H9 (cell line): ENCODE measurements at regions not wholly inside any gene's neighbourhood (a gene's known extent, or its start where the extent isn't known, plus 50 kb on each side); places are given as distances from the start of the nearest gene placed in this dataset.

ENCODE experiments used
- DNase-seq: peaks from one replicate; pipeline ENCODE4 v3.0.0-alpha.2; 2017
- H2AFZ ChIP-seq: one replicate; pipeline ENCODE4 v1.6.1; 2013; ENCODE audit warnings: mild to moderate bottlenecking, low read length, control low read depth, moderate library complexity
- H2AK5ac ChIP-seq: 2 replicates; pipeline ENCODE4 v1.6.1; 2013; ENCODE audit warnings: low read length, control low read depth, mixed read lengths; ENCODE audit not compliant: insufficient read length
- H2BK120ac ChIP-seq: one replicate; pipeline ENCODE4 v1.6.1; 2013; ENCODE audit warnings: low read depth, mild to moderate bottlenecking, low read length, control low read depth, inconsistent platforms; ENCODE audit not compliant: poor library complexity, severe bottlenecking
- H2BK12ac ChIP-seq: 2 replicates; pipeline ENCODE4 v1.6.1; 2013; ENCODE audit warnings: low read length, control low read depth, mixed read lengths, low read depth; ENCODE audit not compliant: insufficient read length
- H2BK15ac ChIP-seq: 2 replicates; pipeline ENCODE4 v1.6.1; 2013; ENCODE audit warnings: low read depth, low read length, control low read depth
- H2BK20ac ChIP-seq: one replicate; pipeline ENCODE4 v1.6.1; 2013; ENCODE audit warnings: low read depth, mild to moderate bottlenecking, low read length, control low read depth, inconsistent platforms; ENCODE audit not compliant: poor library complexity, severe bottlenecking
- H2BK5ac ChIP-seq: 2 replicates; pipeline ENCODE4 v1.6.1; 2013; ENCODE audit warnings: low read length, control low read depth, mixed read lengths; ENCODE audit not compliant: insufficient read length
- H3K14ac ChIP-seq: 2 replicates; pipeline ENCODE4 v1.6.1; 2013; ENCODE audit warnings: low read length, control low read depth; ENCODE audit not compliant: insufficient read depth
- H3K18ac ChIP-seq: 2 replicates; pipeline ENCODE4 v1.6.1; 2013; ENCODE audit warnings: low read depth, mild to moderate bottlenecking, mixed read lengths, low read length, control low read depth; ENCODE audit not compliant: insufficient read length
- H3K23ac ChIP-seq: 2 replicates; pipeline ENCODE4 v1.6.1; 2013; ENCODE audit warnings: low read length, control low read depth, mixed read lengths, low read depth; ENCODE audit not compliant: insufficient read length
- H3K23me2 ChIP-seq: 2 replicates; pipeline ENCODE4 v1.6.1; 2013; ENCODE audit warnings: low read depth, mild to moderate bottlenecking, mixed read lengths, low read length, control low read depth; ENCODE audit not compliant: insufficient read length, poor library complexity, severe bottlenecking
- H3K27ac ChIP-seq: 2 replicates; pipeline ENCODE4 v1.5.1; 2013; ENCODE audit warnings: low read length, control low read depth, mixed read lengths, low read depth; ENCODE audit not compliant: insufficient read length
- H3K27me3 ChIP-seq: 2 replicates; pipeline ENCODE4 v1.6.1; 2013; ENCODE audit warnings: low read length, control low read depth, inconsistent platforms; ENCODE audit not compliant: insufficient read depth
- H3K4ac ChIP-seq: 2 replicates; pipeline ENCODE4 v1.6.1; 2013; ENCODE audit warnings: low read depth, mild to moderate bottlenecking, control low read depth, inconsistent platforms, low read length, moderate library complexity
- H3K4me1 ChIP-seq: 2 replicates; pipeline ENCODE4 v1.6.1; 2013; ENCODE audit warnings: low read length, control low read depth, inconsistent platforms; ENCODE audit not compliant: insufficient read depth
- H3K4me2 ChIP-seq: 2 replicates; pipeline ENCODE4 v1.6.1; 2013; ENCODE audit warnings: low read length, control low read depth, mixed read lengths; ENCODE audit not compliant: insufficient read length, insufficient read depth
- H3K56ac ChIP-seq: 2 replicates; pipeline ENCODE4 v1.6.1; 2013; ENCODE audit warnings: low read depth, mild to moderate bottlenecking, mixed read lengths, low read length, control low read depth; ENCODE audit not compliant: insufficient read length
- H3K79me1 ChIP-seq: 2 replicates; pipeline ENCODE4 v1.6.1; 2013; ENCODE audit warnings: low read depth, mild to moderate bottlenecking, moderate library complexity, low read length, control low read depth, inconsistent platforms; ENCODE audit not compliant: insufficient read depth, poor library complexity, severe bottlenecking
- H3K79me2 ChIP-seq: 2 replicates; pipeline ENCODE4 v1.6.1; 2013; ENCODE audit warnings: low read length, control low read depth, inconsistent platforms; ENCODE audit not compliant: insufficient read depth
- H3K9ac ChIP-seq: 2 replicates; pipeline ENCODE4 v1.6.1; 2013; ENCODE audit warnings: low read length, control low read depth, mixed read lengths; ENCODE audit not compliant: insufficient read length; ENCODE audit errors: extremely low read depth
- H3K9me3 ChIP-seq: one replicate; pipeline ENCODE4 v1.6.1; 2013; ENCODE audit warnings: low read depth, low read length, inconsistent platforms; ENCODE audit not compliant: control insufficient read depth
- H3T11ph ChIP-seq: one replicate; pipeline ENCODE4 v1.6.1; 2013; ENCODE audit warnings: mild to moderate bottlenecking, low read length, control low read depth, inconsistent platforms
- H4K20me1 ChIP-seq: one replicate; pipeline ENCODE4 v1.6.1; 2013; ENCODE audit not compliant: control insufficient read depth, insufficient read length, insufficient read depth
- H4K5ac ChIP-seq: 2 replicates; pipeline ENCODE4 v1.6.1; 2013; ENCODE audit warnings: low read depth, mild to moderate bottlenecking, mixed read lengths, low read length, control low read depth; ENCODE audit not compliant: insufficient read length
- H4K8ac ChIP-seq: replicated peaks from 2 replicates; pipeline ENCODE4 v1.6.1; 2013; ENCODE audit warnings: low read length, control low read depth, mixed read lengths, low read depth; ENCODE audit not compliant: insufficient read length
- H4K91ac ChIP-seq: 2 replicates; pipeline ENCODE4 v1.6.1; 2013; ENCODE audit warnings: low read depth, mild to moderate bottlenecking, moderate library complexity, mixed read lengths, low read length, control low read depth; ENCODE audit not compliant: insufficient read length
- H3K27ac Mint-ChIP-seq, 3 experiments: 2 replicates in 2 of 3; 3 replicates in 1 of 3; pipeline ENCODE4 v1.8.0; 2020 to 2021; ENCODE audit warnings: mixed read lengths in 3 of 3, mild to moderate bottlenecking in 1 of 3, moderate library complexity in 1 of 3
- H3K27me3 Mint-ChIP-seq: 2 replicates; pipeline ENCODE4 v1.8.0; 2021; ENCODE audit warnings: low read depth, mild to moderate bottlenecking, moderate library complexity, mixed read lengths
- H3K36me3 Mint-ChIP-seq, 3 experiments: 2 replicates in 2 of 3; 3 replicates in 1 of 3; pipeline ENCODE4 v1.8.0; 2020 to 2021; ENCODE audit warnings: low read depth in 3 of 3, mixed read lengths in 3 of 3; ENCODE audit not compliant: insufficient read depth in 1 of 3
- H3K4me1 Mint-ChIP-seq, 2 experiments: 2 replicates each; pipeline ENCODE4 v1.8.0; 2020; ENCODE audit warnings: mixed read lengths in 2 of 2
- H3K4me3 Mint-ChIP-seq, 2 experiments: 2 replicates in 1 of 2; 3 replicates in 1 of 2; pipeline ENCODE4 v1.8.0; 2020 to 2021; ENCODE audit warnings: mild to moderate bottlenecking in 2 of 2, mixed read lengths in 2 of 2, moderate library complexity in 1 of 2
- H3K9me3 Mint-ChIP-seq, 2 experiments: 2 replicates in 1 of 2; 3 replicates in 1 of 2; pipeline ENCODE4 v1.8.0; 2020; ENCODE audit warnings: mild to moderate bottlenecking in 2 of 2, mixed read lengths in 2 of 2, moderate library complexity in 1 of 2
- whole genome bisulfite sequencing: extraction: QIAGEN DNeasy Blood & Tissue Kit; methylation state at CpG from one replicate; pipeline ENCODE4 v1.1.7; 2013; ENCODE audit warnings: missing lambda C conversion rate, low lambda C conversion rate, mixed read lengths; ENCODE audit not compliant: insufficient read length; ENCODE audit errors: extremely low coverage; 5-methylcytosine and 5-hydroxymethylcytosine counted together
- TF ChIP-seq, protein P1 (sequence below): fragments of 200-600 bp; sonication (generic); conservative IDR thresholded peaks from 3 replicates; pipeline ENCODE4 v1.8.0; 2021; ENCODE audit warnings: antibody characterized with exemption, mild to moderate bottlenecking

DNA sequence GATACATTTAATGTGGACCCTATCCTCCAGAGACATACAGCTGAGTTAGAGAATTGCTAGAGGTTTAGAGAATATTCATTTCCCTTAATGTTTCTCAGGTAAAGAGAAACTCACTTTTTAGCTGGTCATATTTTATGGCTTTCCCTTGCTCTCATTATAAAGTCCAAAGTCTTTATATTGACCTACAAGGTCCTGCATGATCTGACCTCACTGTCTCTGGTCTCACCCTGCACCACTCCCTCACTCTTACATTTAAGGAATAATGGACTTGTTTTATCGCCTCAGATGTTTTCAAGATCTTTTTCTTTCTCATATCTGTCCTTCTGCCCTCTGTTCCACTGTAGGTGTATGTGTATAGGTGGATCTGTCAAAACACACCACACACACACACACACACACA, 597.3 kb downstream of the PLCL1 start:
- Histone ChIP-seq H3K23me2 (no peaks in the 10 kb centered on the region), H3K9ac (no peak overlapping the region), H2BK5ac (no peak overlapping the region), H3K4me1 (no peaks in the 10 kb centered on the region), H3K14ac (no peak overlapping the region), H2BK15ac (no peak overlapping the region), H3K56ac (no peak overlapping the region), H3K79me1 (no peaks in the 10 kb centered on the region), H2AFZ (no peak overlapping the region), H3K27me3 (no peaks in the 10 kb centered on the region), H3K23ac (no peak overlapping the region), H4K8ac (no peak overlapping the region), H3K79me2 (no peaks in the 10 kb centered on the region), H3K9me3 (no peaks in the 10 kb centered on the region), H2BK12ac (no peak overlapping the region), H3T11ph (no peak overlapping the region), H3K27ac (no peak overlapping the region), H4K5ac (no peak overlapping the region), H4K91ac (no peak overlapping the region), H3K4me2 (no peak overlapping the region), H2BK120ac (no peak overlapping the region), H4K20me1 (no peaks in the 10 kb centered on the region), H3K18ac (no peak overlapping the region), H3K4ac (no peak overlapping the region), H2AK5ac (no peak overlapping the region), H2BK20ac (no peak overlapping the region)
- WGBS = no CpG with 5 or more reads among the region's 1 CpG
- Mint-ChIP-seq H3K4me1 (no peaks in the 10 kb centered on the region), H3K9me3 (no peaks in the 10 kb centered on the region), H3K27ac (no peak overlapping the region), H3K36me3 (no peaks in the 10 kb centered on the region), H3K4me3 (no peak overlapping the region), H3K27me3 (no peaks in the 10 kb centered on the region)
- TF ChIP-seq, protein P1, sequence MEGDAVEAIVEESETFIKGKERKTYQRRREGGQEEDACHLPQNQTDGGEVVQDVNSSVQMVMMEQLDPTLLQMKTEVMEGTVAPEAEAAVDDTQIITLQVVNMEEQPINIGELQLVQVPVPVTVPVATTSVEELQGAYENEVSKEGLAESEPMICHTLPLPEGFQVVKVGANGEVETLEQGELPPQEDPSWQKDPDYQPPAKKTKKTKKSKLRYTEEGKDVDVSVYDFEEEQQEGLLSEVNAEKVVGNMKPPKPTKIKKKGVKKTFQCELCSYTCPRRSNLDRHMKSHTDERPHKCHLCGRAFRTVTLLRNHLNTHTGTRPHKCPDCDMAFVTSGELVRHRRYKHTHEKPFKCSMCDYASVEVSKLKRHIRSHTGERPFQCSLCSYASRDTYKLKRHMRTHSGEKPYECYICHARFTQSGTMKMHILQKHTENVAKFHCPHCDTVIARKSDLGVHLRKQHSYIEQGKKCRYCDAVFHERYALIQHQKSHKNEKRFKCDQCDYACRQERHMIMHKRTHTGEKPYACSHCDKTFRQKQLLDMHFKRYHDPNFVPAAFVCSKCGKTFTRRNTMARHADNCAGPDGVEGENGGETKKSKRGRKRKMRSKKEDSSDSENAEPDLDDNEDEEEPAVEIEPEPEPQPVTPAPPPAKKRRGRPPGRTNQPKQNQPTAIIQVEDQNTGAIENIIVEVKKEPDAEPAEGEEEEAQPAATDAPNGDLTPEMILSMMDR = no peak
- DNase-seq = no peak
